HUES64 (cell line): ENCODE measurements at regions not wholly inside any gene's neighbourhood (a gene's known extent, or its start where the extent isn't known, plus 50 kb on each side); places are given as distances from the start of the nearest gene placed in this dataset.

Source experiments
- H3K27ac ChIP-seq: 2 replicates; pipeline ENCODE4 v1.7.0; 2013; ENCODE audit warnings: low read depth, low read length, inconsistent platforms
- H3K27me3 ChIP-seq: 2 replicates; pipeline ENCODE4 v1.6.1; 2013; ENCODE audit warnings: mild to moderate bottlenecking, low read length; ENCODE audit not compliant: insufficient read depth
- H3K36me3 ChIP-seq: 2 replicates; pipeline ENCODE4 v1.6.1; 2013; ENCODE audit warnings: mild to moderate bottlenecking, low read length; ENCODE audit not compliant: insufficient read depth
- H3K4me1 ChIP-seq: 2 replicates; pipeline ENCODE4 v1.6.1; 2013; ENCODE audit warnings: mild to moderate bottlenecking, low read length, moderate library complexity; ENCODE audit not compliant: insufficient read depth
- H3K4me3 ChIP-seq: 2 replicates; pipeline ENCODE4 v1.5.1; 2013; ENCODE audit warnings: mild to moderate bottlenecking, low read length, moderate library complexity
- H3K9ac ChIP-seq: 2 replicates; pipeline ENCODE4 v1.6.1; 2013; ENCODE audit warnings: mild to moderate bottlenecking, low read depth, low read length
- H3K9me3 ChIP-seq: 2 replicates; pipeline ENCODE4 v1.6.1; 2013; ENCODE audit warnings: low read depth, low read length; ENCODE audit not compliant: insufficient read depth
- WGBS: fragments of 150-250, 120-280 bp; methylation state at CpG from one replicate; pipeline ENCODE4 v1.1.7; 2013; ENCODE audit warnings: missing lambda C conversion rate; 5-methylcytosine and 5-hydroxymethylcytosine counted together

DNA sequence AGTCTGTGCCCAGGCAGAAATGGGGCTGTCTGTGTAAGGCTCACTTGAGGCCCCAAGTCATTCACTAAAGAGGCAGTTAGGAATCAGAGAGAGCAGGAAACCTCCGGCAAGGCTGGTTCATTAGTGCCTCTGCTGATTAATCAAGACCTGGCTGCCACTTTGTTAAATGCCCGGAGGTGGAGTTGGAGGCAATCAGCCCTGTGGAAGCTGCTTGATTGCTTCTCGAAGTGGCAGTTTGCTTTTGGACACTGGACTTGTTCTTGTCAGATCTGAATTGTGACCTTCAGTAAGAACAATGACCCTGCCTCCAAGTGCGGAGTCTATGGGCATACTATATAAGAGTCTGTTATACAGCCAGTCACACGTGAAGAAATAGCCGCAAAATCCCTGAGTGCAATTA is 183.9 kb upstream of the LINC00305 start:
- Histone ChIP-seq H3K9ac (no peak overlapping the region), H3K4me1 (no peaks in the 10 kb centered on the region), H3K27ac (no peak overlapping the region), H3K9me3 (no peaks in the 10 kb centered on the region), H3K4me3 (no peak overlapping the region), H3K36me3 (no peaks in the 10 kb centered on the region), H3K27me3 (no peaks in the 10 kb centered on the region)
- 93% methylated on average over 6 of the region's 6 CpGs for WGBS

GRCh38 chr18:64331419-64331818 is 182.5 kb upstream of the LINC00305 start:
- H3K27me3 ChIP-seq: no peaks in the 10 kb centered on the region
- H3K9me3 ChIP-seq: no peaks in the 10 kb centered on the region
- no peaks in the 10 kb centered on the region; the same call in 1 of the 2 replicates for H3K4me1 ChIP-seq
- no peak overlapping the region for H3K27ac ChIP-seq
- H3K36me3 ChIP-seq: no peaks in the 10 kb centered on the region
- H3K9ac ChIP-seq: no peak overlapping the region
- 93% methylated on average over 1 of the region's 1 CpG for WGBS
- H3K4me3 ChIP-seq: no peak overlapping the region

DNA sequence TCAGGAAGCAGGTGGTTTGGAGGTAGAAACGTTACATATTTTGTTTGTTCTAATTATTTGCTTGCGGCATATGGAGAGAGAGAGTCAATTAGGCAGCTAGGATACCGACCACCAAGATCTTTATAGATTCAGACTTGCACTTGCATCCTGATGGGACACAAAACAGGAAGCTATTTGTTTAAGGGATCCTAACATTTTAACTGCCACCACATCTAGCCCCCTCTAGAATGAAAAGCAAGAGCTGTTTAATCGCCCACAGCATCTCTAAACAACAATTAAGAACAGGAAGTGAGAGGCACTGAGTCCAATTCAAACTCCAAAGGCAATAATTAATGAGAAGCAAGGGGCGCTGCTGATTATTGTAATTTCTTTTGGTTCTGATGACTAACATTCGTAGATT is 182.0 kb upstream of the LINC00305 start:
- Histone ChIP-seq H3K27me3 (no peaks in the 10 kb centered on the region), H3K27ac (no peak overlapping the region), H3K36me3 (no peaks in the 10 kb centered on the region), H3K9ac (no peak overlapping the region), H3K4me1 (no peaks in the 10 kb centered on the region; the same call in 1 of the 2 replicates), H3K9me3 (no peaks in the 10 kb centered on the region), H3K4me3 (no peak overlapping the region)
- WGBS: 97% methylated on average over 6 of the region's 6 CpGs

- Histone ChIP-seq H3K36me3 (no peaks in the 10 kb centered on the region), H3K9ac (no peak overlapping the region), H3K27ac (no peak overlapping the region), H3K4me1 (no peaks in the 10 kb centered on the region; the same call in 1 of the 2 replicates), H3K9me3 (no peaks in the 10 kb centered on the region), H3K4me3 (no peak overlapping the region), H3K27me3 (no peaks in the 10 kb centered on the region)
- WGBS: 87% methylated on average over 3 of the region's 4 CpGs
Measured at GRCh38 chr18:64330161-64330560, 181.3 kb upstream of the LINC00305 start.

GRCh38 chr18:64322189-64322588 is 173.3 kb upstream of the LINC00305 start:
- peaks cover 18% of the 10 kb centered on the region for H3K9me3 ChIP-seq
- H3K4me1 ChIP-seq: peaks cover 2% of the 10 kb centered on the region; the same call in 1 of the 2 replicates
- H3K9ac ChIP-seq: no peak overlapping the region
- WGBS: 76% methylated on average over 1 of the region's 1 CpG
- no peaks in the 10 kb centered on the region for H3K27me3 ChIP-seq
- no peak overlapping the region for H3K4me3 ChIP-seq
- no peaks in the 10 kb centered on the region for H3K36me3 ChIP-seq
- H3K27ac ChIP-seq: no peak overlapping the region

DNA sequence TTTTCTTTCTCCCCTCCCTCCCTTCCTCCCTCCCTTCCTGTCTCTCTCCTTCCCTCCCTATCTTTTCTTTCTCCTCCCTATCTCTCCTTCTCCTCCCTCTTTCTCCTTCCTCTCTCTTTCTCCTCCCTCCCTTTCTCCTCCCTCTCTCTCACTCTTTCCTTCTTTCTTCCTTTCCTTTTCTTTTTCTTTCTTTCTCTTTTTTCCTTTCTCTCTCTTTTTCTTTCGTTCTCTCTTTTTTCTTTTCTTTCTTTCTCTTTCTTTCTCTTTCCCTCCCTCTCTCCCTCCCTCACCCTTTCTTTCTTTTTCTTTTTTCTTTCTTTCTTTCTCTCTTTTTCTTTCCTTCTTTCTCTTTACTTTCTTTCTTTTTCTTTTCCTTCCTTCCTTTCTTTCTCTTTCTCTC is 169.7 kb upstream of the LINC00305 start:
- Histone ChIP-seq H3K9me3 (peaks cover 28% of the 10 kb centered on the region), H3K27ac (no peak overlapping the region), H3K4me3 (no peak overlapping the region), H3K9ac (no peak overlapping the region), H3K27me3 (no peaks in the 10 kb centered on the region), H3K4me1 (peaks cover 2% of the 10 kb centered on the region; the same call in 1 of the 2 replicates), H3K36me3 (no peaks in the 10 kb centered on the region)
- 96% methylated on average over 1 of the region's 1 CpG for WGBS

DNA sequence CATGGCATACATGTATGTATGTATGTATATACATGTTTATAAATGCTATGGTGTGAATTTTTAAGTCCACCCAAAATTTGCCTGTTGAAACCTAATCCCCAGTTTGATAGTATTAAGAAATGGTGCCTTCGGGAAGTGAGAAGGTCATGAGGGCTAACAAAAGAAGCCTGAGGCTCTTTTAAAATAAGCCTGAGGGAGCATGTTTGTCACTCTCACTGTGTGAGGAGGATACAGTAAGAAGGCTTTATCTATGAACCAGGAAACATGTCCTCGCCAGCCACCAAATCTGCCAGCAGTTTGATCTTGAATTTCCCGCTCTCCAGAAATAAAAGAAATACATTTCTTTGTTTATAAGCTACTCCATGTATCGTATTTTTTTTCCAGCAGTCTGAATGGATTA is 163.0 kb upstream of the LINC00305 start:
- Histone ChIP-seq H3K27me3 (no peaks in the 10 kb centered on the region), H3K4me3 (no peak overlapping the region), H3K4me1 (0 out of 2 replicates have a peak, but pooled peaks cover 3% of the 10 kb centered on the region), H3K9me3 (peaks cover 10% of the 10 kb centered on the region), H3K36me3 (no peaks in the 10 kb centered on the region), H3K27ac (no peak overlapping the region), H3K9ac (no peak overlapping the region)
- 90% methylated on average over 4 of the region's 4 CpGs for WGBS

- H3K36me3 ChIP-seq: no peaks in the 10 kb centered on the region
- H3K27ac ChIP-seq: no peak overlapping the region
- WGBS: 96% methylated on average over 6 of the region's 6 CpGs
- no peaks in the 10 kb centered on the region for H3K9me3 ChIP-seq
- H3K4me1 ChIP-seq: peaks cover 16% of the 10 kb centered on the region
- H3K27me3 ChIP-seq: no peaks in the 10 kb centered on the region
- H3K4me3 ChIP-seq: no peak overlapping the region
- H3K9ac ChIP-seq: no peak overlapping the region
Measured at GRCh38 chr18:64295839-64296238, 147.0 kb upstream of the LINC00305 start.

DNA sequence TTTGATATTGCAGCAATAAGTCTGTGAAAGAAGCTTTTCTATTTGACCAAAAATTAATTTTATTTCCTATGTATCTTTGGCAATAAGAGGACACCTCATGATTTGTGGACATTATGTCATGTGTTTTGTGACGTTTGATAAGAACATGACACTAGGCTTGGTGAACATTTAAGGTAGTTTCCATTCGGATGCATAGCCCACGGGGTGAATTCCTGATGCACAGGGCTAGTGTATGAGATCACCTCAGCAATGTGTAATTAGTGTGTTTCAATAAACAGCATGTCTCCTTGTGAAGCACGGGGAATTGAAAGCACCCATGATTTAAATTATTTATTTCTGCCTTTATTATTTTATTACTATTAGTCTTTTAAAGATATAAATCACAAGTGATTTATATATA is 146.1 kb upstream of the LINC00305 start:
- Histone ChIP-seq H3K27me3 (no peaks in the 10 kb centered on the region), H3K27ac (no peak overlapping the region), H3K9ac (no peak overlapping the region), H3K36me3 (no peaks in the 10 kb centered on the region), H3K4me3 (no peak overlapping the region), H3K9me3 (no peaks in the 10 kb centered on the region), H3K4me1 (peaks cover 11% of the 10 kb centered on the region)
- 88% methylated on average over 3 of the region's 4 CpGs for WGBS

DNA sequence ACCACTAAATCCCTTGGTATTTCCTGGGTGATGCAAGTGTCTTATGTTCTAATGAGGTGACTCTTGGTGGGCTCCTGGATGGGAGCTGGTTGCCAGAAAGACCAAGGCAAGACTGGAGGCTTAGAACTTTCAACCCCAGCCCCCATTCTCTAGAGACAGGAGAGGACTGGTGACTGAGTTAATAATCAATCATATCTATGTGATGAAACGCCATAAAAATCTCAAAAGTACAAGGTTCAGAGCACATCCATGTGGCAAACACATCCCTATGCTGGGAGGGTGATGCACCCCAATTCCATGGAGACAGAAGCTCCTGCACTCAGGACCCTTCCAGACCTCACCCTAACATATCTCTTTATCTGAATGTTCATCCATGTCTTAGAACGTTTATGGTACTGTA is 139.5 kb upstream of the LINC00305 start:
- H3K36me3 ChIP-seq: no peaks in the 10 kb centered on the region
- H3K4me3 ChIP-seq: no peak overlapping the region
- H3K9ac ChIP-seq: no peak overlapping the region
- no peaks in the 10 kb centered on the region for H3K4me1 ChIP-seq
- H3K9me3 ChIP-seq: peaks cover 5% of the 10 kb centered on the region; the same call in 1 of the 2 replicates
- H3K27me3 ChIP-seq: no peaks in the 10 kb centered on the region
- H3K27ac ChIP-seq: no peak overlapping the region
- WGBS: 92% methylated on average over 2 of the region's 2 CpGs

DNA sequence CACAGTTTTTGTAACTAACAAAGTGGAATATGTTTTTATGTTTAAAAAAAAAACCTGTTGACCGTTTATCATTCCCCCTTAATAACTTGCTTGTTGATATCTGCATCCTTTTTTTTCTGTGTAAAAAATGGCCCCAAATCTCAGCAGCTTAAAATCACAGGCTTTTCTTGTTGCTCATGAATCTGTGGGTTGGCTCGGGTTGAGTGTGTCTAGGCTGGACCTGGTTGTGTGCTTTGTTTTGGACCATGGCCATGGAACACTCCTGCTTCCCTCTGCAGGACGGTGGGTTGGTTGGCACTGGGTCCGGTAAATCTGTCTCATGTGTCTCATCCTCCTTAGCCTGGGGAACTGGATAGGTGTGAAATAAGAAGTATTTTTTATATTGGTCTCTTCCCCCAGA is 139.0 kb upstream of the LINC00305 start:
- Histone ChIP-seq H3K27me3 (no peaks in the 10 kb centered on the region), H3K36me3 (no peaks in the 10 kb centered on the region), H3K9ac (no peak overlapping the region), H3K27ac (no peak overlapping the region), H3K4me3 (no peak overlapping the region), H3K9me3 (peaks cover 10% of the 10 kb centered on the region; the same call in 1 of the 2 replicates), H3K4me1 (no peaks in the 10 kb centered on the region)
- WGBS: 95% methylated on average over 4 of the region's 4 CpGs

DNA sequence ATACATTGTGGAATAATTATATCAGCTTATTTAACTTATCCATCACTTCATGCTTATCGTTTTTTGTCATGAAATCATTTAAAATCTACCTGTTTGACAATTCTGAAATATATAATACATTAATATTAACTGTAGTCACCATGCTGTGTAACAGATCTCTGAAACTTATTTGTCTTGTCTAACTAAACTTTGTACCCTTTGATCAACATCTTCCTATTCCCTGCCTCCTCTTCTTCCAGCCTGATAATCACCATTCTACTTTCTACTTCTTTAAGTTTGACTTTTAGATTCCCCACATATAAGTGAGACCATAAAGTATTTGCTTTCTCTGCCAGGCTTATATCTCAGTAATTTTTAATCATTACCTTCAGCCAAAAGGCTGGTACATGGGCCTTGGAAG is 134.2 kb upstream of the LINC00305 start:
- no peak overlapping the region for H3K27ac ChIP-seq

More for the DNA sequence above, 134.2 kb upstream of the LINC00305 start:
- WGBS: no CpG with 5 or more reads among the region's 1 CpG
- Histone ChIP-seq H3K4me1 (no peaks in the 10 kb centered on the region), H3K4me3 (no peak overlapping the region), H3K27me3 (no peaks in the 10 kb centered on the region), H3K9ac (no peak overlapping the region), H3K36me3 (0 out of 2 replicates have a peak, but pooled peaks cover 3% of the 10 kb centered on the region), H3K9me3 (peaks cover 42% of the 10 kb centered on the region)
